IPS-18c (cell line): ENCODE measurements at regions not wholly inside any gene's neighbourhood (a gene's known extent, or its start where the extent isn't known, plus 50 kb on each side); places are given as distances from the start of the nearest gene placed in this dataset.

Source experiments
- H3K4me3 ChIP-seq: 2 replicates; pipeline ENCODE4 v1.7.0; 2013; ENCODE audit warnings: low read depth, mild to moderate bottlenecking, low read length, moderate library complexity; ENCODE audit not compliant: insufficient read depth
- H3K9me3 ChIP-seq: one replicate; pipeline ENCODE4 v1.6.1; 2013; ENCODE audit warnings: mild to moderate bottlenecking, low read length, moderate library complexity; ENCODE audit not compliant: control insufficient read depth, insufficient read depth

- Histone ChIP-seq H3K9me3 (no peaks in the 10 kb centered on the region), H3K4me3 (no peak overlapping the region)
These were observed 611.7 kb downstream of the TSN start for GRCh38 chr2:122366969-122367645.

DNA sequence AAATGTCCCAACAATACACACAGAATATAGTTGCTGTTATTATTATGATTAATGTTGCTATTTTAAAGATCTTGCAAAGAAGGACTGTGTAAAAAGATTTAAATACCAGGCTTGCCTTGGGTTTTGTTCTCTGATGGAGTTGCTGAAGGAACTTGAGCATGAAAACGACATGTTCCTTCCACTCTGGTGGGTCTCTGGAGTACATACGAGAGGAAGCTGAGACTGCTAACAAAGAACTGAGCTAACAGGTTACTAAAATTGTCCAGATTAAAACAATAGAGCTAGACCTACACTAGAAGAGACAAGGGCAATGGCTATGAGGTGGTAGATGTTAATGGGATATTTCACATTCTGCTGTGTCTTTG lies 612.2 kb downstream of the TSN start:
- Histone ChIP-seq H3K4me3 (no peak overlapping the region), H3K9me3 (no peaks in the 10 kb centered on the region)

GRCh38 chr2:122368576-122369243 lies 613.3 kb downstream of the TSN start:
- H3K9me3 ChIP-seq, result no peaks in the 10 kb centered on the region

GRCh38 chr2:122378521-122378920 lies 623.1 kb downstream of the TSN start:
- no peaks in the 10 kb centered on the region for H3K9me3 ChIP-seq
- no peak overlapping the region for H3K4me3 ChIP-seq

More at GRCh38 chr2:122368576-122369243, 613.3 kb downstream of the TSN start:
- no peak overlapping the region for H3K4me3 ChIP-seq

GRCh38 chr2:122384768-122385333 lies 629.4 kb downstream of the TSN start:
- Histone ChIP-seq H3K9me3 (no peaks in the 10 kb centered on the region), H3K4me3 (no peak overlapping the region)

- H3K4me3 ChIP-seq, result no peak overlapping the region
- H3K9me3 ChIP-seq, result no peaks in the 10 kb centered on the region
These were observed 632.8 kb downstream of the TSN start for GRCh38 chr2:122388208-122388607.

DNA sequence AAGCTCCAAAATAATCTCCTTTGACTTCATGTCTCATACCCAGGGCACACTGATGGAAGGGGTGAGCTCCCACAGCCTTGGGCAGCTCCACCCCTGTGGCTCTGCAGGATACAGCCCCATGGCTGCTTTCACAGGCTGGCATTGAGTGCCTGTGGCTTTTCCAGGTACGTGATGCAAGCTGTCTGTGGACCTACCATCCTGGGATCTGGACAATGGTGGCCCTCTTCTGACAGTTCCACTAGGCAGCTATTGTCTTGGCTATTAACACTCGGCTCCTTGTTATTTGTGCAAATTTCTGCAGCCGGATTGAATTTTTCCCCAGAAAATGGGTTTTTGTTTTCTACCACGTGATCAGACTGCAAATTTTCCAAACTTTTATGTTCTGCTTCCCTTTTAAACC lies 634.2 kb downstream of the TSN start:
- Histone ChIP-seq H3K9me3 (no peaks in the 10 kb centered on the region), H3K4me3 (no peak overlapping the region)

- H3K4me3 ChIP-seq, result no peak overlapping the region
- H3K9me3 ChIP-seq, result no peaks in the 10 kb centered on the region
These were observed 635.0 kb downstream of the TSN start for GRCh38 chr2:122390406-122390805.

DNA sequence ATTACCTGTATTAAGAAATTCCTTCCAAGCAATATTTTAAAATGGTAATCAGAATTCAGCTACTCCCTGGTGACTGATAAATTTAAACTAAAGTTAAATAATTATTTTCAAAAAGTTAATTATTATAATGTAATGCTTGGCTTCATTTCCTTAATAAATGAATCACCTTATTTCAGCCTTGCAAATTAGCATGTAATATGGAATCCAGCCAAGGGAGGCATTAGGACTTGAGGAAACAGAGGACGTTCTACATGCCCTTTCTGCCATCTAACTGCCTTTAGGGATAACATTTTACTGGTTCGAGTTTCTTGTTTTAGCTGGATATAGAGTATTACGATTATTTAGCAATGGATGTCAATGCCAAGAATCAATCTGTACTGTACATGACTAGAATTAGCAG lies 636.3 kb downstream of the TSN start:
- no peaks in the 10 kb centered on the region for H3K9me3 ChIP-seq
- H3K4me3 ChIP-seq, result no peak overlapping the region

GRCh38 chr2:122395687-122396086 lies 640.2 kb downstream of the TSN start:
- H3K4me3 ChIP-seq, result no peak overlapping the region
- no peaks in the 10 kb centered on the region for H3K9me3 ChIP-seq

DNA sequence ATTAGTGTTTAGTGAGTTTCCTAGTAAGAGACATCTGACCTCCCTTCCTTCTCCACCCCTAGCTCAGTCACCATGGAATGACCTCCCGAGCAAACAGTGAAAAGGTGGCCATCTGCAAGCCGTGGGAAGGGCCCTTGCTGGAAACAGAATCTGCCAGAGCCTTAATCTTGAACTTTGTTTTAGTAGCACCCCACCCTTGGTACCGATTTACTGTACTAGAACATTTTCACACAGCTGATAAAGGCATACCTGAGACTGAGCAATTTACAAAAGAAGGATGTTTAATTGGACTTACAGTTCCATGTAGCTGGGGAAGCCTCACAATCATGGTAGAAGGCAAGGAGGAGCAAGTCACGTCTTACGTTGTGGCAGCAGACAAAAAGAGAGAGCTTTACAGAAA lies 655.8 kb downstream of the TSN start:
- Histone ChIP-seq H3K9me3 (no peaks in the 10 kb centered on the region), H3K4me3 (no peak overlapping the region)

DNA sequence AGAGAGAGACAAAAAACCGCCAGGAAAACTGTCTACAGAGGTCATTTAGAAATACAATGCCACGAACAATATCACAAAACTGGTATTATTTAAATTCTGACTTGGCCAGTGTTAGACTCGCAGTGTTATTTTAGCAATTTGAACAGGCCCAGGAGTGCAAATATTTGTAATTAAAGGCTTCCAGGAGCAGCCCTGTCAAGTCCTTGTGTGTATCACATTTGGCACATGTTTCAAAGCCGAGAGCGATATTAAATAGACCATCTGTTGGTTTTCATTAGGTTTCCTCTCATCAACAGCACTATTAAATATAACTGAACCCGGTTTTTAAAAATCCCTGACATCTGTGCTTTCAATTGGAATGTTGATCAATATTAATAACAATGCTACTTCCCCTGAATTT lies 656.9 kb downstream of the TSN start:
- H3K9me3 ChIP-seq, result no peaks in the 10 kb centered on the region
- H3K4me3 ChIP-seq, result no peak overlapping the region

- Histone ChIP-seq H3K9me3 (no peaks in the 10 kb centered on the region), H3K4me3 (no peak overlapping the region)
These were observed 659.5 kb downstream of the TSN start for GRCh38 chr2:122414902-122415301.

- Histone ChIP-seq H3K9me3 (no peaks in the 10 kb centered on the region), H3K4me3 (no peak overlapping the region)
These were observed 661.7 kb downstream of the TSN start for GRCh38 chr2:122417114-122417513.

- no peaks in the 10 kb centered on the region for H3K9me3 ChIP-seq
- no peak overlapping the region for H3K4me3 ChIP-seq
These were observed 666.3 kb downstream of the TSN start for GRCh38 chr2:122421775-122422174.

DNA sequence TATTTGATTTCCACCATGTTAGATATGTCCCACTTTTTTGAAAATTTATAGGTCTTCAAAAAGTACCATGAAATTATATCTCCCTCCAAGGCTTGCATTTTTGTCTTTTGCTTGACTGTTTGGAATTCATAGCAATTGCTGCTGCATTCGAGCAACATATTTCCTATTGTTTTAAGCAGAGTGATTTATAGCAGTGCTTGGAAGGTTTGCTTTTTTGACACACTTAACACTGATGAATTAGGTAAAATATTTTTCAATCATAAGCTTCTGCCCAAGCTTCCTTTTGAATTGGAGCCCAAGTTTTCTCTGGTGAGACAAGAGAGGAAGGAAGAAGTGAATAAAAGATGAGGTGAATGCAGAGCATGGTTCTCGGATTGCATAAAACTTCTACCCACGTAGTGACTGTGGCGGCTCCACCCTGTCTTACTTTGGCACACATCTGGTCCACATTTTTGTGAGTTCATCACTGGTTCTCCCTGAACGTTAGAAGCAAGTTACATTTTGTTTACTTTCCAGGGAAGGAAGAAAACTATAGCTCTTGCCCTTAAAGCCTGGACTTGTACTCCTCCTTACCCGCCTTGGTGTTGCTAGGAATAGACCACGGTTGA lies 667.0 kb downstream of the TSN start:
- Histone ChIP-seq H3K9me3 (no peaks in the 10 kb centered on the region), H3K4me3 (no peak overlapping the region)

DNA sequence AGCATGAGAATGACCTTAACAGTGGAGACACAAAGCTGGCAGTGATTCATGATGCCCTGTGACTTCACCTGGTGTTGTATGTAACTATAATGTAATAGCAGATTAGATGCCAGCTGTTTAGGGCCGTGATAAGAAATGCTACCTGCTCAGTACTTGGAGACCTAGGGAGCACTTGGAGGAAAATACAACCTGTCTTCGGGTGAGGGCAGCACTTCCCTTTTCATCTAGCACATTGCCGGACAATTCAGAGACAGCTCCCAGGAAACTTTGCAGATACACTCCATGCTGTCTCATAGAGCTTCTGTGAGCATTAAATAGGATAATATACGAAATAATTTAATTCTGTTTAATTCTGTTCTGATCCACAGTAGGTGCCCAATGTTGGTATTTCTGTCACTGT lies 668.5 kb downstream of the TSN start:
- Histone ChIP-seq H3K9me3 (no peaks in the 10 kb centered on the region), H3K4me3 (no peak overlapping the region)

DNA sequence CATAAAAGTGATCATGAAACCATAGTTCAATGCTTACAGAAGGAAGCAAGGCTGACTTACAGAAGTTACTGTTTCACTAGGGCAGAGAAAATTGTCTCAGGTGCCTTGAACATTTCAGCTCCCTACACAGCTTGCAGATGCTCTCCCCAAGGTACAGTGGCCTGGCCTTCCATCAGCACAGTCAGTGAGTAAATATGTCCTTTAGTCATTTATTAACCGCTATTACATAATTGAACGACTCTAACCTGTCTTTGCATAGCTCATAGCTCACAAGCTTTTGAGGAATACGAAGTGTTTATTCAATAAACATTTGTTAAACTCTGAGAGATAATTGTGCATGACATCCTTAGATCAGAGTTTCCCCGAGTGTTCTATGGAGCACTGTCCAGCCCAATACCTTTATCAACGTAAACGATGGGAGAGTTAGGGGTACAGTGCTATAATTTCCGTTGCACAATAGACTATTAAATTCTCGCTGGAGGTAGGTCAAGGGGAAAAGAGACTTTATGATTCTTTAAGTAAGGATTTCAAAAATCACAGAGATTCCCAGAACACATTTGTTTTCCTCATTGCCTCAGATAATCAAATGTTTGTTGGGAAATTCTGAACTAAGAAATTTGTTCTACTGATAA lies 677.8 kb downstream of the TSN start:
- H3K9me3 ChIP-seq, result no peaks in the 10 kb centered on the region
- H3K4me3 ChIP-seq, result no peak overlapping the region
